Activated CD8-positive, alpha-beta T cell treated with anti-CD3 and anti-CD28 coated beads for 36 hours (primary cell): ENCODE measurements at regions not wholly inside any gene's neighbourhood (a gene's known extent, or its start where the extent isn't known, plus 50 kb on each side); places are given as distances from the start of the nearest gene placed in this dataset.

ENCODE experiments used
- ATAC-seq: fragments of 200-7000 bp; cut with Tn5 transposase; one replicate; pipeline ENCODE4 v1.10.0; 2021; ENCODE audit warnings: mild to moderate bottlenecking, moderate library complexity
- CTCF ChIA-PET: fragments of 350-600 bp; sonication (Branson Sonifier 250); formaldehyde crosslinking; loops from one replicate; lab custom pipeline; 2021; ENCODE audit warnings: antibody characterized with exemption; lab: Charles Lee
- POLR2A ChIA-PET: fragments of 350-600 bp; sonication (Branson Sonifier 250); formaldehyde crosslinking; loops from one replicate; lab custom pipeline; 2021; ENCODE audit warnings: antibody characterized with exemption; lab: Charles Lee
- DNase-seq: peaks from one replicate; pipeline ENCODE4 v3.0.0-alpha.2; 2020
- H3K27ac Mint-ChIP-seq: one replicate; pipeline ENCODE4 v1.8.0; 2021; ENCODE audit warnings: mild to moderate bottlenecking, mixed read lengths
- H3K27me3 Mint-ChIP-seq: one replicate; pipeline ENCODE4 v1.8.0; 2021; ENCODE audit warnings: mixed read lengths
- H3K36me3 Mint-ChIP-seq: one replicate; pipeline ENCODE4 v1.8.0; 2021; ENCODE audit warnings: low read depth, mixed read lengths
- H3K4me1 Mint-ChIP-seq: one replicate; pipeline ENCODE4 v1.8.0; 2021; ENCODE audit warnings: low read depth, mixed read lengths
- H3K4me3 Mint-ChIP-seq: one replicate; pipeline ENCODE4 v1.8.0; 2021; ENCODE audit warnings: mild to moderate bottlenecking, moderate library complexity, mixed read lengths
- H3K9me3 Mint-ChIP-seq: one replicate; pipeline ENCODE4 v1.8.0; 2021; ENCODE audit warnings: mixed read lengths
- CTCF ChIP-seq: fragments of 200-600 bp; IDR thresholded peaks from one replicate; pipeline ENCODE4 v1.8.0; 2022; ENCODE audit warnings: antibody characterized with exemption, mild to moderate bottlenecking
- intact Hi-C: fragments of 100-400 bp; cut with micrococcal nuclease; formaldehyde crosslinking; loops from one replicate; pipeline ENCODE4 v1.10.0; 2022

DNA sequence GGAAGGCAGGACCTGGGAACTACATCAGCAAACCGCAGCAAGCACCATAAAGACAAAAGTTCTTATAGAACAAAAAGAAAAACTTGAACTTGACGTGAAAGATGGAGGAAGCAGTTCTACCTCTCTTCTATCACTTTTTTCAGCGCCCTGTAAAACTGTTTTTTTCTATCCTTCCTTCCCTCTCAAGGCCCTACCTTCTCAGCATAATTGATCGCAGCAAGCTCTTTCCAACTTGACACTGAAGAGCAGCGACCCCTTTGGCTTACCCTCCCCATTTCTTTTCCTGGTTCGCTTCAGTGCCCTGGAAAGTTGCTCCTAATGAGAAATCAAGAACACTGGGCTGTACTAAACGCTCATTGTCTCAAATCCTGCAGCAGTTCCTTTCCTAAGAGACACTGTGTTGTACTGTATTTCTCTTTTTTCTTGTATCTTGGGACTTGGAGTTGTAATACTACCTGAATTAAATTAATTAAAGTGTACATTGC, 150.6 kb upstream of the SLC4A4 start:
- Mint-ChIP-seq H3K4me1 (peaks cover 23% of the 10 kb centered on the region), H3K9me3 (no peaks in the 10 kb centered on the region), H3K4me3 (peak overlapping the region; percentile 74), H3K27ac (peak overlapping the region; percentile 27), H3K36me3 (no peaks in the 10 kb centered on the region), H3K27me3 (peaks cover 30% of the 10 kb centered on the region)
- ATAC-seq: no peak
- POLR2A ChIA-PET: interaction anchor here (0.6 kb wide), 1 partner anchor 511 kb away, joined by 3 read pairs; no protein-coding TSS in a partner anchor
- CTCF ChIA-PET: interaction anchor here (1.1 kb wide), 1 partner anchor 15 kb away, joined by 3 read pairs; no protein-coding TSS in a partner anchor
- intact Hi-C loops: loop anchor here (5.0 to 10.0 kb wide), 2 partner anchors 203 to 524 kb away; no protein-coding TSS in a partner anchor
- DNase-seq: peak; percentile 6
- no peak for TF ChIP-seq CTCF

DNA sequence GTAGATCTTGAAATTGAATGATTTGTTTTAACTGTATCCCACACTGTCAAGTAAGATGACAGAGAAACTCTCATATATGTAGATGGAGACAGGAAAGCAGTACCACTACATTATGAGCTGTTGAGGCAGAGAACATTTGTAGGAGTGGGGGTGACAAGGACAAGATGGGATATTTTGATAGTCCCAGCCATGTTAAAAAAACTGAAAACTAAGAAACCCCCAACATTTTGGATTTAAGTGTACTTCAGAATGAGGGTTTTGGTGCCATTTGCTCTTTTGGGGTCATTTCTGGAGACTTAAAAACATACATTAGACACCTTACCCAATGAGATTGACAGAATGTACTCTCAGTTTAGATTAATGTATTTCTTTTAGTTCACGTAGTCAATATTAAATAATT, 149.9 kb upstream of the SLC4A4 start:
- no peak for ATAC-seq
- ChIA-PET CTCF (interaction anchor here (1.1 to 2.1 kb wide), 2 partner anchors 10 to 16 kb away, joined by 3 to 5 read pairs; no protein-coding TSS in a partner anchor), POLR2A (no interaction called here)
- H3K4me3 Mint-ChIP-seq: peak overlapping the region; percentile 74
- DNase-seq: no peak
- peaks cover 30% of the 10 kb centered on the region for H3K27me3 Mint-ChIP-seq
- no peak for TF ChIP-seq CTCF
- H3K4me1 Mint-ChIP-seq: peaks cover 23% of the 10 kb centered on the region
- no peaks in the 10 kb centered on the region for H3K36me3 Mint-ChIP-seq
- intact Hi-C loops: loop anchor here (5.0 to 10.0 kb wide), 2 partner anchors 204 to 523 kb away; no protein-coding TSS in a partner anchor
- no peak overlapping the region for H3K27ac Mint-ChIP-seq
- no peaks in the 10 kb centered on the region for H3K9me3 Mint-ChIP-seq

GRCh38 chr4:71189471-71189870, 149.3 kb upstream of the SLC4A4 start:
- Mint-ChIP-seq H3K9me3 (no peaks in the 10 kb centered on the region), H3K36me3 (no peaks in the 10 kb centered on the region), H3K27me3 (peaks cover 27% of the 10 kb centered on the region), H3K4me3 (no peak overlapping the region), H3K4me1 (peaks cover 19% of the 10 kb centered on the region), H3K27ac (no peak overlapping the region)
- no peak for TF ChIP-seq CTCF
- CTCF ChIA-PET: interaction anchor here (2.1 kb wide), 1 partner anchor 9 kb away, joined by 5 read pairs; no protein-coding TSS in a partner anchor
- POLR2A ChIA-PET: interaction anchor here (0.6 kb wide), 1 partner anchor 353 kb away, joined by 3 read pairs; no protein-coding TSS in a partner anchor
- DNase-seq: no peak
- no peak for ATAC-seq
- intact Hi-C loops: loop anchor here (5.0 to 10.0 kb wide), 2 partner anchors 205 to 523 kb away; no protein-coding TSS in a partner anchor

DNA sequence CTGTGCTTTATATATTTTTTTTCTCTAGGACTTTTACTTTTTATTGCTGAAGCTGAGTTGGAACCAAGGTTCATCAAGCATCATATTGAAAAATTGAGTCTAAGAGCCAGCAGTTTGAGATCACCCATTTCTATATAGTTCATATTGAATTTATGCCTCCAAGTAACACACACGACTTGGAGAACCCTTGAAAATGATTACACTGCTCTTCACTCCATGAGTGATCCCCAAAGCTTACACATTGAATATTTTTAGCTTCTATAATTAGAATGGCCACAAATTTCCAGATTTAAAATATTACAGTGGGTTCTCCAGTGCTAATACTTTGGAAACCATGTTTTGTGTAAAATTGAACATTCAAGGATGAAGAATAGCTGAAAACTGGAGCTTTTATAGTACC, 144.4 kb upstream of the SLC4A4 start:
- Mint-ChIP-seq H3K36me3 (no peaks in the 10 kb centered on the region), H3K4me3 (no peak overlapping the region), H3K27me3 (peaks cover 7% of the 10 kb centered on the region), H3K27ac (no peak overlapping the region), H3K4me1 (peaks cover 11% of the 10 kb centered on the region), H3K9me3 (no peaks in the 10 kb centered on the region)
- DNase-seq (no peak), ATAC-seq (no peak)
- CTCF ChIA-PET: interaction anchor here (3.0 kb wide), 1 partner anchor 10 kb away, joined by 16 read pairs; no protein-coding TSS in a partner anchor
- no peak for TF ChIP-seq CTCF
- intact Hi-C loops: no loop called here
- POLR2A ChIA-PET: no interaction called here

DNA sequence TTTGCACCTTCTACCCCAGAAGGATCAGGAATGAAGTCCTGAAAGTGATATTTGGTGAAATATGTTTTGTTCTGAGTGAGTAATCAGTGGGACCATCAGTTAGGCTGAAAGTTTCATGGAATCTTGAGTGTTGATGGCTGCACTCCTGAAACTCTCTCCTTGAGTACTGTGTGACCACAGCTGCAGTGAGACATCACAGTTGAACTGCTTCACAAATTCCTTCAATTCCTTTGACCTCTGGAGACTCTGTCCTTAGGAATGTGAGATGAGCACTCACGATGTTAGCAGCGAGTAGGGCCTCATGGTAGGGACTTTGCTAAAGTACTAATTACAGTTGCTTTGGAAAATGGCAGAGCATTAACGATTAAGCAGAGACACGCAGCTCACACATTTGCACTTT, 142.9 kb upstream of the SLC4A4 start:
- no peak overlapping the region for H3K4me3 Mint-ChIP-seq
- peaks cover 11% of the 10 kb centered on the region for H3K4me1 Mint-ChIP-seq
- no peaks in the 10 kb centered on the region for H3K9me3 Mint-ChIP-seq
- POLR2A ChIA-PET: no interaction called here
- no peak for TF ChIP-seq CTCF
- no peak for DNase-seq
- no peak overlapping the region for H3K27ac Mint-ChIP-seq
- H3K27me3 Mint-ChIP-seq: peaks cover 4% of the 10 kb centered on the region
- intact Hi-C loops: no loop called here
- no peak for ATAC-seq
- no peaks in the 10 kb centered on the region for H3K36me3 Mint-ChIP-seq
- CTCF ChIA-PET: interaction anchor here (3.0 kb wide), 1 partner anchor 11 kb away, joined by 16 read pairs; no protein-coding TSS in a partner anchor
